ENCODE measurements at regions not wholly inside any gene's neighbourhood (a gene's known extent, or its start where the extent isn't known, plus 50 kb on each side); places are given as distances from the start of the nearest gene placed in this dataset.

- TF ChIP-seq CTCF (IDR thresholded peaks at IDR 0.05; ENCODE audit: insufficient read depth, low read depth, low read length), result no peak
- TF ChIP-seq EZH2 (IDR thresholded peaks at IDR 0.05; ENCODE audit: insufficient read depth, low read length), result no peak
Observed at GRCh38 chr7:49527182-49527581, 246.3 kb upstream of the VWC2 start.

All from astrocyte (in vitro differentiated cells and primary cell).